Left lung (tissue), 4 donors: ENCODE measurements at regions not wholly inside any gene's neighbourhood (a gene's known extent, or its start where the extent isn't known, plus 50 kb on each side); places are given as distances from the start of the nearest gene placed in this dataset.
"Not testable (repeated sequence)": the region's sequence is repeated elsewhere in the genome, so short reads cannot be mapped to it uniquely, and the experiment has no call there.

Experiments used
- ATAC-seq: fragments of 200-7000 bp; cut with Tn5 transposase; one replicate; pipeline ENCODE4 v1.9.1; 2020; ENCODE audit warnings: moderate library complexity
- DNase-seq, 4 donors: peaks; one replicate each; pipeline ENCODE4 v3.0.0-alpha.2; 2013 to 2020
- H3K27ac ChIP-seq, 2 donors: fragments of 200-600 bp; sonication (generic) in 1 of 2; one replicate each; pipeline versions ENCODE4 v1.5.0 to v1.8.0; 2020 to 2021
- H3K27me3 ChIP-seq, 2 donors: fragments of 200-600 bp; sonication (generic) in 1 of 2; one replicate each; pipeline versions ENCODE4 v1.5.0 to v1.8.0; 2020 to 2021
- H3K36me3 ChIP-seq, 2 donors: fragments of 200-600 bp; sonication (generic) in 1 of 2; one replicate each; pipeline versions ENCODE4 v1.5.0 to v1.8.0; 2020 to 2021
- H3K4me1 ChIP-seq, 2 donors: fragments of 200-600 bp; one replicate each; pipeline ENCODE4 v1.8.0; 2021
- H3K4me3 ChIP-seq, 2 donors: fragments of 200-600 bp; sonication (generic) in 1 of 2; one replicate each; pipeline versions ENCODE4 v1.5.0 to v1.8.0; 2020 to 2021; ENCODE audit warnings: mild to moderate bottlenecking in 1 of 2
- H3K9me3 ChIP-seq, 2 donors: fragments of 200-600 bp; sonication (generic) in 1 of 2; one replicate each; pipeline versions ENCODE4 v1.5.0 to v1.8.0; 2020 to 2021
- intact Hi-C, 2 donors: fragments of 100-400 bp; cut with DNase I; formaldehyde crosslinking; loops; one replicate each; pipeline versions ENCODE4 v1.11.2 to v1.14.2; 2022
- TF ChIP-seq, protein P1 (sequence below), 2 donors: fragments of 200-600 bp; sonication (generic) in 1 of 2; IDR thresholded peaks; one replicate each; pipeline versions ENCODE4 v1.5.0 to v1.8.0; 2021; ENCODE audit warnings: antibody characterized with exemption in 2 of 2
- donor health status: DM: no; HTN: yes; CAD: no.
- donor health status: DM: no; HTN: no; CAD: no.

DNA sequence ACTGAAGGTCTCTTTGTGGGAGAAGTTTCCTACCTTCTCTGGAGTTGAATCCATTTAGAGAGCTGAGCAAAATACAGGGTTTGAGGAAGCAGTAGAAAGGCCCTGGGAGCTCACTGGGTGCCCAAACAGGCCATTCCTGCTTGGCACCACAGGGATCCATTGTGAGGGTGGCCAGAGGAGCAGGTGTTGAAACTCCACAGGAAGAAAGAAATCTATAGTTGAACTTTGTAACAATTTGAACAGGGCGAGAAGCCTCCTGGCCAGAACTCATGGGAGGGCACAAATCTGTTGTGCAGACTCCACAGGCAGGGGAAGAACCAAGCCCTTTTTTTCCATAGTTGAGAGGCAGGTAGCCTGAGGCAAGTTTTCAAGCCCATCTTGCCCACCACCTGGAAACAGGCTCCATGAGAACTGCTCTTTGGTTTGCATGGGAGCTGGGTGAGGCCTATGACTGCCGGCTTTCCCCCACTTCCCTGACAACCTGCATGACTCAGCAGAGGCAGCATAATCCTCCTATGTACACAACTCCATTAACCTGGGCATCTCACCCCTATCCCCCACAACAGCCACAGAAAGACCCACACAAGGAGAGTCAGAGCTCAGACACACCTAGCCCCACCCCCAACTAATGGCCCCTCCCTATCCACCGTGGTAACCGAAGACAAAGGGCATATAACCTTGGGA is 1053.0 kb downstream of the TSN start:
- no peak for ATAC-seq
- DNase-seq: no peak
- no peaks in the 10 kb centered on the region for H3K27me3 ChIP-seq
- H3K9me3 ChIP-seq: peaks cover 0 to 5% of the 10 kb centered on the region in 2 donors
- no peak overlapping the region for H3K27ac ChIP-seq
- TF ChIP-seq, protein P1, sequence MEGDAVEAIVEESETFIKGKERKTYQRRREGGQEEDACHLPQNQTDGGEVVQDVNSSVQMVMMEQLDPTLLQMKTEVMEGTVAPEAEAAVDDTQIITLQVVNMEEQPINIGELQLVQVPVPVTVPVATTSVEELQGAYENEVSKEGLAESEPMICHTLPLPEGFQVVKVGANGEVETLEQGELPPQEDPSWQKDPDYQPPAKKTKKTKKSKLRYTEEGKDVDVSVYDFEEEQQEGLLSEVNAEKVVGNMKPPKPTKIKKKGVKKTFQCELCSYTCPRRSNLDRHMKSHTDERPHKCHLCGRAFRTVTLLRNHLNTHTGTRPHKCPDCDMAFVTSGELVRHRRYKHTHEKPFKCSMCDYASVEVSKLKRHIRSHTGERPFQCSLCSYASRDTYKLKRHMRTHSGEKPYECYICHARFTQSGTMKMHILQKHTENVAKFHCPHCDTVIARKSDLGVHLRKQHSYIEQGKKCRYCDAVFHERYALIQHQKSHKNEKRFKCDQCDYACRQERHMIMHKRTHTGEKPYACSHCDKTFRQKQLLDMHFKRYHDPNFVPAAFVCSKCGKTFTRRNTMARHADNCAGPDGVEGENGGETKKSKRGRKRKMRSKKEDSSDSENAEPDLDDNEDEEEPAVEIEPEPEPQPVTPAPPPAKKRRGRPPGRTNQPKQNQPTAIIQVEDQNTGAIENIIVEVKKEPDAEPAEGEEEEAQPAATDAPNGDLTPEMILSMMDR (IDR thresholded peaks at IDR 0.05): no peak
- no peak overlapping the region for H3K4me3 ChIP-seq
- no peaks in the 10 kb centered on the region for H3K4me1 ChIP-seq
- no peaks in the 10 kb centered on the region for H3K36me3 ChIP-seq
- intact Hi-C loops: no loop called here

DNA sequence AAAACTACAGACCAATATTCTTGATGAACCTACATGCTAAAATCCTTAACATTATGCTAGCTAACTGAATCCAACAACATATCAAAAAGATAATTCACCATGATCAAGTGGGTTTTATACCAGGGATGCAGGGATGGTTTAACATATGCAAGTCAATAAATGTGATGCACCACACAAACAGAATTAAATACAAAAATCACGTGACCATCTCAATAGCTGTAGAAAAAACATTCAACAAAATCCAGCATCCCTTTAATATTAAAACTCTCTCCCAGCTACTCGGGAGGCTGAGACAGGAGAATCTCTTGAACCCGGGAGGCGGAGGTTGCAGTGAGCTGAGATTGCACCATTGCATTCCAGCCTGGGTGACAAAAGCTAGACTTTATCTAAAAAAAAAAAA is 1056.8 kb downstream of the TSN start:
- H3K4me3 ChIP-seq, H3K4me1 ChIP-seq, H3K27me3 ChIP-seq, H3K36me3 ChIP-seq, DNase-seq, H3K9me3 ChIP-seq, H3K27ac ChIP-seq, ATAC-seq, intact Hi-C loops: not testable (repeated sequence)

DNA sequence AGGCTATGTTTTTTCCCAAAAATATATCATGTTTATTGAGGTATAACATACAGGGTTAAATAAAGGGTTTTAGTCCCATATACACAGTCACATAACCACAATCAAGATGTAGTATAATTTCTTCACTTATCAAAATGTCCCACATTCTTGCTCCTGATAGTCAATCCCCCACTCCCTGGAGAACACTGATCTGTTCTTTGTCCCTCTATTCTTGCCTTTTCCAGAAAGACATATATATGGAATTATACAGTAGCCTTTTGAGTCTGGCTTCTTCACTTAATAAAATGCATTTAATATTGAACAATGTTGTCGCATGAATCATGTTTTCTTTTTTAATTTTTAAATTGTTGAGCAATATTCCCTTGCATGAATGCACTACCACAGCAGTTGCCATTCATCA is 1059.7 kb downstream of the TSN start:
- Histone ChIP-seq H3K4me1 (no peaks in the 10 kb centered on the region), H3K27ac (no peak overlapping the region), H3K27me3 (no peaks in the 10 kb centered on the region), H3K36me3 (no peaks in the 10 kb centered on the region), H3K9me3 (peaks cover 0 to 2% of the 10 kb centered on the region in 2 donors), H3K4me3 (no peak overlapping the region)
- TF ChIP-seq, protein P1 (IDR thresholded peaks at IDR 0.05): no peak
- ATAC-seq (no peak), DNase-seq (peak in 1 of 4 donors; percentile 11)
- intact Hi-C loops: no loop called here

DNA sequence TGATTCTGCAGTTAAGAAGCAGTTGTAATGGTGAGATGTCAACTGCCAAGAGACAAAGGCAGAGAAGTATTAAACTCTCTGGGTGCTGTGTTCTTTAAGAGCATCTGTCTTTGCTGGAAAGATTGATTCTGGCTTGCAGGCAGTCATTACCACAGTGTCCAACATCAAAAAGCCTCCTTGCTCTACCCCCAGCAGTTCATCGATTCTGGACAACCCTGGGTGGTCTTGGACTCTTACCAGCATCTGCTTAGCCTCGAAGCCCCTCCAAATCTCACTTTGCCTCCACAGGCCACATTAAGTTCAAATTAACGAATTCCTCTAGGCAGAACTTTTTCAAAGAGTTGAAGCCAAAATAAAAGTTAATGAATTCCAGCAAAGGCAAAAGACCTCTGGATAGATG is 1061.4 kb downstream of the TSN start:
- Histone ChIP-seq H3K27me3 (no peaks in the 10 kb centered on the region), H3K36me3 (no peaks in the 10 kb centered on the region), H3K4me3 (no peak overlapping the region), H3K4me1 (no peaks in the 10 kb centered on the region), H3K9me3 (peaks cover 0 to 2% of the 10 kb centered on the region in 2 donors), H3K27ac (no peak overlapping the region)
- intact Hi-C loops: no loop called here
- DNase-seq: peak in 2 of 4 donors; percentile 42
- TF ChIP-seq, protein P1 (IDR thresholded peaks at IDR 0.05): no peak
- no peak for ATAC-seq

DNA sequence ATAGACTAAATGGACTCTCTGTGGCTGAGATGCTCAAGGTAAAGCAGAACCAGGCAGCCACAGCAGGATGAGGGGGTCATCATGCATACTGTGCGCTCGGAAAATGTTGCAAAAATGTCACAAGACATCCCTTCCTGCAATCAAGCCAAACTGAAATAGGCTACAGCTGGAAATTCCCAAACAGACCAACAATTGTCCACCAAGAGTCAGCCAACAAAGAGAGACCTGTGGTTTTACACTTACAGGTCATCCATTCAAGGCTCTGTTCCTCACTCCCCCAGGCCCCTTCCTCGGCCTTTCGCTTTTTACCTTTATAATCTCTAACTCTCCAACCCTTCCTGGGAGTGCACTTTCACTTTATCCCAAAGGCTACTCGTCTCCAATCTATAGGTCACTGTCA is 1066.9 kb downstream of the TSN start:
- intact Hi-C loops: no loop called here
- no peak for DNase-seq
- peaks cover 0 to 2% of the 10 kb centered on the region in 2 donors for H3K9me3 ChIP-seq
- no peak overlapping the region for H3K4me3 ChIP-seq
- no peaks in the 10 kb centered on the region for H3K27me3 ChIP-seq
- H3K4me1 ChIP-seq: no peaks in the 10 kb centered on the region
- no peaks in the 10 kb centered on the region for H3K36me3 ChIP-seq
- no peak for ATAC-seq
- H3K27ac ChIP-seq: no peak overlapping the region
- TF ChIP-seq, protein P1 (IDR thresholded peaks at IDR 0.05): no peak

DNA sequence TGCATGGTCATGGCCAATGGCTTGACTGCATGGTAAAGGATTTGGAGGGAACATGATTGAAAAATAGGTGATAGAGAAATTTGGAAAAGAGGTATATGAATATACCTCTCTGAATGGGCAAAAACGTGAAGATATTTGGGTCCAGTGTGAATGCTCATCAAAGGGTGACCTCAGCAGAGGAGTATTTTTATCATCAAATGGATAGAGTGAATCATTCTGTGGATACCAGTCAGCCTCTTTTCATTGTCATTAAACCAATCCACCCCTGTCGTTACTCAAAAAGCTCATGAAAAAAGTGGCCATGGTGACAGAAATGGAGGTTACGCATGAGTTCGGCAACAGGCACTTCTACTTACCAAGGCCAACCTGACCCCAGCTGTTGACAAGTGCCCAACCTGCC is 1074.7 kb downstream of the TSN start:
- intact Hi-C loops: no loop called here
- no peaks in the 10 kb centered on the region for H3K4me1 ChIP-seq
- no peaks in the 10 kb centered on the region for H3K36me3 ChIP-seq
- TF ChIP-seq, protein P1 (IDR thresholded peaks at IDR 0.05): no peak
- H3K27ac ChIP-seq: no peak overlapping the region
- DNase-seq (no peak), ATAC-seq (no peak)
- peaks cover 0 to 8% of the 10 kb centered on the region in 2 donors for H3K9me3 ChIP-seq
- H3K4me3 ChIP-seq: no peak overlapping the region
- no peaks in the 10 kb centered on the region for H3K27me3 ChIP-seq
